HG03521 (cell line): ENCODE measurements at regions not wholly inside any gene's neighbourhood (a gene's known extent, or its start where the extent isn't known, plus 50 kb on each side); places are given as distances from the start of the nearest gene placed in this dataset.

Experiments used
- ATAC-seq: cut with Tn5 transposase; IDR thresholded peaks from one replicate; pipeline ENCODE4 v1.9.1; 2021; ENCODE audit warnings: mild to moderate bottlenecking, moderate library complexity; ENCODE audit not compliant: unreplicated experiment

GRCh38 chr9:106403081-106403480 is 459.9 kb upstream of the ZNF462 start:
- ATAC-seq = no peak

DNA sequence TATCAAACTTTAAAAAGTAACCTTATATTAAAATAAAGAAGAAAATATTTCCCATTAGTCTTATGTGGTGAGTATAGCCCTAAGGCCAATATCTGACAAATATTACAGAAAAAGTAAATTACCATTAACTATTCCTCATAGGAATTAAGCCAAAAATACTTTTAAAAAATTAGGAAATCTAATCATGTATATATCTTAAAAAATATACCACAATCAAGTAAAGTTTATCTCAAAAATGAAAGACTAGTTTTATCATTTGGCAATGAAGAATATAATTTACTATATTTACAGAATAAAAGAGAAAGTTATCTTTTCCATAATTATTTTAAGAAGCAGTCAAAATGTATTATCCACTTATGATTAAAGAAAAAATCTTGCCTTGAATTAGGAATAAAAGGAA is 458.8 kb upstream of the ZNF462 start:
- ATAC-seq = no peak

DNA sequence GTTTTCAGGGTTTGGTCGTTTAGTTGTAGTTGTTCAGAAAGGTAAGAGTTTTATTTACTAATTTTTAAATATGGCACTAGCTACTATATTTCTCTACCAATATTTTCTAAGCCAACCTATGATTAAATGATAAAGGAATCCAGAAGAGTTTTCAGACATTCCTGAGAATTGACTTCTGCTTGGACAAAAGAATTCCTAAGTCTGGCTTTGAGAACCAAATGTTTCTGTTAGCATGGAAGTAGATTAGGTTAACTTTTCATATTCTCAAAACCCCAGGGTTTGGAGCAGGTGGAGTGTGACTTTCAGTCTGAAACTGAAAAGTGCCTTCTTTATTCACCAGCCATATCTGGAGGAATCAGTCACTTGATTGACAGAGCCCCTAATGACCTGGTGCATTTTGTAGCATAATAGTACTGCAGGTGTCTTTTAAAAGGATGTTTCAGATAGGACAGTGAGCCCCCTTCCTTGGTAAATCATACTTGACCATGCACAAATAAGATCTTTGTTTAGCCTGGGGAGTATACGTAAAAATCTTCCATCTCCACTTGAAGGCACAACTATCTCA is 457.0 kb upstream of the ZNF462 start:
- no peak for ATAC-seq

DNA sequence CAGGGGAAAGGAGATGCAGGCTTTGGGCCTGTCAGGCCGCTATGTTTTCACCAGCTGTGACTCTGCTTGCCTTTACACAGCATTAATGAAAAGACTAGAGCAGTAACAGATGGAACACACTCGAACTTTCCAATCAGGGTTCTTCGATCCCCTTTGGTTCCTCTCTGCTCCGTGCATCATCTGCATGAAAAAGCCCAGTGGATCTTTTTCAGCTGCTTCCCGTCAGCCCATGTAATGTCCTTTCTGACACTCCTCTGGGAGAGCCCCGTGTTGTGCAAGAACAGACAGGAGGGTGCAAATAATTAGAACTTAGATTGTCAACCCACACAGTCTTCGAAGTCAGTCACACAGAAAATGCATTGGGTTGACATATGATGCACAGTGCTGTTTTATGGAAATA is 448.9 kb upstream of the ZNF462 start:
- ATAC-seq = no peak

DNA sequence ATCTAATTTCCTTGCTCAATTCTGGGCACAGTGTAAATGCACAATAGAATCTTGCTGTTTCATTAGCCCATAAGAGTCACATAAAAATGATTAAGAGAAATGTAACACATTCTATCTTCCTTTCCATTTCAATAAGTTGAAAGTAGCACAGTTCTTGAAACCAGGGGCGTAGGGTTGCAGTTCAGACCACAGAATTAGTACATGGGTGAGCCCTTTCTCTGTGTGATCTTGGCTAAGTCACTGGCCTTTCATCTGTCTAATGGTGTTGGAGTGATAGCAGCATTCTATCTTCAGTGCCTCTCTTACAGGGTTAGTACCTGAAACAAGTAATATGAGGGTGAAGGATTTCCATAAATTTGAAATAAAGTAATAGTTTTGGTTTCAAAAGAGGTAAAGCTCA is 445.3 kb upstream of the ZNF462 start:
- ATAC-seq = peak; percentile 49

GRCh38 chr9:106419829-106420228 is 443.1 kb upstream of the ZNF462 start:
- ATAC-seq = no peak

GRCh38 chr9:106420511-106420944 is 442.4 kb upstream of the ZNF462 start:
- ATAC-seq = peak; percentile 74

DNA sequence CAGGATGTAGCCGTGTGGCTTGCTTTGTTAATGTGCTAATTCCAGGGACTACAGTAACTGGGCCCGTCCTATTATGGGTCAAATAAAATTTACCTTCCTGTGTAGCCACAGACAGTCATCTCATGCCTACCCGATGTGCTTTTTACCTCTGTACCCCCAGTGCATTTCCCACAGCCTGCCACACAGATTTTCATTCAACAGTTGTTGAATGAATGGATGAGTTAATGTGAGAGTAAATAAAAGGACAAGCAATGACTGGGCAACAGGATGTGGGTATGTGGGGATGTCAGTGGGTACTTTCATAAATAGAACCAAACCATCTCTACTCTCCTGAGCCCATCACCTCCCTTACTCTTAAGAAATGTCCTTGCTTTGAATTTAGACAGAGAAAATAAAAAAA is 441.2 kb upstream of the ZNF462 start:
- peak; percentile 36 for ATAC-seq

DNA sequence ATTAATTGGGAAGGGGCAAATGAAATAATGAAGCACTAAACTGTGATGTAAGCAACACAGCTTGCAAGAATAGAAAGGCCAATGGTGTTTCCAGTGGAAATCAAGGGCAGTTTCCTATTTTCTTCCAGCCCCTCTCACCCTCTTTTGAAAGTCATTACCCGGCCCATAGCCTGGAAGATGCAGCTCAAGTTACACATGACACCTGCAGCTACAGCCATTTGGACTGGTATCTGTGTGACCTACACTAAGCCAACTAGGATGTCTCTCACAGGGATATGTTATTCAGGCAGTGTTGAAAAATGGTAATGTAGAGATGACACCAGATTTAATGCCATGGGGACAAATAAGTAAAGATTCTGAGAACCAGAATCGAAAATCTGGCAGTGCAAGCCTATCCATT is 439.4 kb upstream of the ZNF462 start:
- ATAC-seq = no peak

DNA sequence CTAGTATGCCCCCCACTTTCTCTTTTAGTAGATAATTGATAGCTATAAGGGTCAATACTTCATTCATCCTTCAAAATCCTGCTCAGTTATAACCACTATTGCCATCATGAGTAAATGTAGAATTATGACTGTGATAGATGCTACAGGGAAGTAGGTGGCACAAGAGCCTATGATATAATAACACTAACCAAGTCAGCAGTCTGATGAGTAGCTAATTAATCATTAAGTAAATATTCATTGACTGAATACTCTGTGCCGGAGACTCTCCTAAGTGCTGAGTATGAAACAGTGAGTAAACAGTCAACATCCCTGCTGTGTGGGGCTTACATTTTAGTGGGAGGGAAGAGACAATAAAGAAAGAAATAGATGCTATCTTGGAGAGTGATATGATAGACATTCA is 430.3 kb upstream of the ZNF462 start:
- no peak for ATAC-seq

DNA sequence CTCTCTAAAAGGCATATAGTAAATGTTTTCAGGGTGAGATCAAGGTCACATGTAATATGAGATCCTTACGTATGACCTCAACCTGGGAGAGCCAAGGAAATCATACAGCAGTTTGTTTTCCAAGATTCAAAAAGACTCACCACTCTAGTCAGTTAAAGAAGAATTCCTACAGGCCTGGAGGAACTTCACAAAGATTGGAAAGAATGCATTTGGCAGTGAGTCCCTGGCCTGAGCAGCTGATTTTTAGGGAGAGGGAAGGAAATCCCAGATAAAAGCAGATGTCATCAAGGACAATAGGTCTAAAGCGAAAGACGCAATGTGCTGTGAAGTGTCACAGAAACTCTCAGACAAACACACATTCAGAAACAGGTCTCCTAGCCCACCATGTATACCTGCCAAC is 424.0 kb upstream of the ZNF462 start:
- ATAC-seq = no peak

GRCh38 chr9:106441283-106441682 is 421.7 kb upstream of the ZNF462 start:
- ATAC-seq = no peak

DNA sequence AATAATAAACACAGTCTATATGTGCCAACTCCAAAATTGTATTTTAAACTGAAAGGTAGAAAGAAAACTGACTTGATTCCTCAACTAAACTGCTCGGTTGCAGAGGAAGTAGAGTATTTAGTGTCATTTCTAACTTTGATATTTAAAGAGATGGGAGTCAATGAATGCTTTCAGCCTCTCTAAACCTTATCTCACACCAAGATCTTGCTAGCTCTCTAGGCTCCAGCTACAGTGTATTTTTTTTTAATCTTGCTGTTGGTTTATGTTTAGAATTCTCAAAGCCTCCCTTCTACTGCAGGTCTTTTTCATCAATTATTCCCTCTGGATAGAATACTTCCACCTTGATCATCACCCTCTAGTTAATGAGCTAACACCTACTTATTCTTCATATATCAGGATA is 419.4 kb upstream of the ZNF462 start:
- ATAC-seq = no peak

GRCh38 chr9:106445107-106445506 is 417.9 kb upstream of the ZNF462 start:
- no peak for ATAC-seq

GRCh38 chr9:106449336-106449927 is 413.5 kb upstream of the ZNF462 start:
- ATAC-seq = no peak

DNA sequence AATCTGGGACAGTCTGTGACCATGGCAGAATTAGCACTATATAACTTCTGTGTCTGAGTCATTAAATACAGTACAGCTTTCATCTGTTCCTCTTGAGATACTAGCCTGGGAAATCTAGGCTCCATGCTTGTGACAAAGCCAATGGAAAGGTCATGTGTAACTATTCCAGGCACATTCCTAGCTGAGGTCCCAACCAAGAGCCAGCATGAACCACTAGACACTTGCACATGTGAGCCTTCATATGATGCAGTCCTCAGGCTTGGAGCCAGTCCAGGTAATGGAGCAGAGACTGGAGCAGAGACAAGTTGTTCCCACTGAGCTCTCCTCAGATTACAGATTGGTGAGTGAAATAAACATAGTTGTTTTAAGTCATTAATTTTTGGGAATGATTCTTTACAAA is 412.4 kb upstream of the ZNF462 start:
- no peak for ATAC-seq

GRCh38 chr9:106451223-106451622 is 411.7 kb upstream of the ZNF462 start:
- no peak for ATAC-seq

DNA sequence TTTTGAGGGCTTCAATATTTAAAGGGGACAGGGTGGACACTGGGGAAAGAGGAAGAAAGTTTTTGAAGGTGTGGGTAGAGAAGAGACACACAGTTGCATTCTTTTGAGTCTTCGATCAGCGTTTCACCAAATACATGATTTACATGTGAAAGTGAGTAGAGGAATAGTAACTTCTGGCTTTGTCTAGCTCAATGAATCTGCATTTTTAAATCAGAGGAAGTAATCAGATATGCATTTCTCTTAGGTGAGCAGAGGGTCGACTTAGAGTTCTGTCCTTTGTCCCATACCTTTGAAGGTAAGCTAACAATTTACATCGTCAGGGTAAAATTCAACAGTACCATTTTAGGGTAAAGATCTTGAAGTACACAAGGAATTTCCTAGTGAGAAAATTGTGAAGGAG is 406.4 kb upstream of the ZNF462 start:
- ATAC-seq = no peak

GRCh38 chr9:106467113-106467864 is 395.7 kb upstream of the ZNF462 start:
- ATAC-seq = no peak

DNA sequence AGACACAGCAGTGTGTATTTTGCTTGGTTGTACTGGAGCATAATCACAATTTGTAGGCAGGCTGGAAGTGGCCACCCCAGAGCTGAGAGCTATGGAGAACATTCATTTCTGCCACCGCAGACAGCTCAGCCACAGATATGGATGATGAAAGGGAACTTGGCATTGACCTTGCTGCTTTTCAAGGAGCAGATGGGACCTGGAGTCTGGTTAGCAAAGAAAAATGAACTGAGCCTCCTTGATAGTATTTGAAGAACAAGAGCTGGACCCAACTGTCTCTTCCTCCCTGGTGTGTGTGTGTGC is 395.2 kb upstream of the ZNF462 start:
- ATAC-seq = no peak

DNA sequence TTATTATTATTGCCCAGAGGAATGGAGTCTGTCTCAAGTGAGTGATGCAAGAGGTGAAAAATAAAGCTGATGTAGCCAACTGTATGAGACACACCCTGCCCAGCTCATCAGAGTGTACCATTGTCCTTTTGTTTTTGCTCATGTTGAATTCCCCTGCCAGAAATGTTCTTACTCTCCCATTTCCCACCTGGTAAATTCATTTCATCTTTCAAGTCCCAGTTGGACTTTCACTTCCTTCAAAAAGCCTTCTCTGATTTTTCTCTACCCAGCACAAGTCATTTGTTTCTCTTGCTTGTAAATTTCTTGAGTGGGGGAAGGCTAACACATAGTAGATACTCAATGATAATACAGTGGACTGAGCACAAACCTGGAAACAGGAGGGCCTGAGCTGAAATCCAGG is 394.5 kb upstream of the ZNF462 start:
- ATAC-seq = no peak

DNA sequence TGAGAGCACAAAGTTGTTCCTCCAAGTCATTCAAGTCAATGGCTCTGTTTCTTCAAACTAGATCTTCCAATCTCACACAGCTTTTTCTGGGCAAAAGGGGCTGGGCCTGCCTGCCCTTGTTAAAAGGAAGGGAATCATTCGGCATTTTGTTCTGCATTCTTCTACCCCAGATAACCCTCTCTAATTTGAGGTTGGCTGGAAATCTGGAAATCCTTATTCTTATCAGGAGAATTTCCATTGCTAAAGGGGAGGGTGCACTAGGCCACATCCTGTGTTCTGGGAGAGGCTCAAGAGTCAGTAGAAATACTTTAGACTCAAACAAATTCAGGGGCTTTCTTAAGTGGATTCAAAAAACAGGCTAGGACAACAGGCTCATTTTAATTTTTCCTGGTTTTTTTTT is 384.7 kb upstream of the ZNF462 start:
- no peak for ATAC-seq

DNA sequence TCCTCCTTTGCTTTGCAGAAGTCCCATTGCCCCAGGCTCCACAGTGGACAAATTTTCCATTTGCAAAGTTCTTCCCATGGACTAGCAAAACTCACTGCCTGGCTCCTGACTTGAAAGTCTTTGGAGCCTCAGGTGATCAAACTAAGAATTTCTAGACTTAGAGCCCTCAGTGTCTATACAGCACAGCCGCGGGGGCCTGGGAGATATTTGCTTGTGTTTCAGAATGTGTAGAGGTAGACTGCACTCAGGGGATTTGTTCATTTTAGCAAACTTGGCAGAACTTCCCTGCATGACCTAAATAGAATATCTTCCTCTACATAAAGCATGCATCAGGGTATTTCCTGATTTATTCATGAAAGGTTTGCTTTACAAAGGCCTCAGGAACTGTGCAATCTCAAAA is 384.2 kb upstream of the ZNF462 start:
- ATAC-seq = no peak
